NCI-H69 (cell line): ENCODE measurements at regions not wholly inside any gene's neighbourhood (a gene's known extent, or its start where the extent isn't known, plus 50 kb on each side); places are given as distances from the start of the nearest gene placed in this dataset.
"Not testable (repeated sequence)": the region's sequence is repeated elsewhere in the genome, so short reads cannot be mapped to it uniquely, and the experiment has no call there.

Source experiments
- DNase-seq: peaks from one replicate; lab custom pipeline; 2025; lab: John Stamatoyannopoulos, UW

DNA sequence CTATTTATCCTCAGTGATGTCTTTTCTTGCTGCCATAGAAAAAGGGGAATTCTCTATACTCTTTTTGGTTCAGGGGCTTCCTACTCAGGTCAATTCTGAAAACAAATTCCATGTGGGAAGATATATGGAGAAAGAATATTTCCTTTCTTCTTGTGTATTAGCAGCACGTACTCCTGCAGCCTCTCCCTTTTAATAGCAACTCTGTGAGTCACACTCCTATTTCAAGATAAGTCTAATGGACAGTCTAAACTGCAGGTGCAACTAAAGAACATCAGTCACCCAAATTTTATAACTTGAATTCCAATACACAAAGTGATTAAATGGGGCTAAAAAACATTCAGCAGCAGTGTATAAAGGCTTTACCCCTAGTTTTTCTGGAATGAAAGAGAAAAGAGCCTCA is 942.2 kb downstream of the CNTNAP5 start:
- no peak for DNase-seq

DNA sequence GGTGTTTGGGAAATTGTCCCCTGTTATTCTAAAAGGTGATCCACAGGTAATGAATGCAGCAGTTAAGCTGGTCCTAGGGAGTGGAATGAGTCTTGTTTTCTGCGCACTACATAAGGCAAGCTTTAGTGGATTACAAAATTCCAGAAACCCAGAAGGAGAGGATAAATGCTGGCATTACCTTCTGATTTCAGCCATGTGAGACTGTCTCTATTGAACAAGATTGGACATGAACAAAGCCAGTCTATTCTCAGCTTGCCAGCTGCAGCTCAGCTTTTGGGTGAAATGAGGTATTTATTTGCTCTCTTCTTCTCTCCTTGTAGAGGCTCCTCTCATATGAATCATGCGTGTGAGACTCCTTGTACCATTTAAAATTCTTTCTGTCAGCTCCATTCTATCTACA is 944.9 kb downstream of the CNTNAP5 start:
- no peak for DNase-seq

- DNase-seq = no peak
Observed at GRCh38 chr2:124973396-124973795, 948.3 kb downstream of the CNTNAP5 start.

DNA sequence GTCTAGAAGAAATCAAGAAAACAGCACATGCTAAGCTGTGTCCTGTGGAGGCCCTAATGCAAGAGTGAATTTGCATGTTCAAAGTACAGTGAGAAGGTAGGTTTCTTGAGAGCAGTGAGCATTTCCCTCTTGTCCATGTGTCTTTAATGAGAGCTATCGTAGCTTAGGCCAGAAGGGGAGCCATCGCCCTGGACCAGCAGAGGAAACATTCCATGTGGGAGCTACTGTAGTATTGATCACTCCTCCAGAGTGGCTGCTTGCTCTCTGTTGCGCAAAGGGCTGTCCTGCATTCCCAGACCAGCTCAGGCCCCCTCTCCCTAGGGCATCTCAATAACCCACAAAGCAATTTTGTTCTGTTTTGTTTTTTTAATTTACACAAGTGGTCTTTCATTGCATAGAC is 950.1 kb downstream of the CNTNAP5 start:
- no peak for DNase-seq

GRCh38 chr2:124975648-124976047 is 950.6 kb downstream of the CNTNAP5 start:
- no peak for DNase-seq

GRCh38 chr2:124978597-124978996 is 953.5 kb downstream of the CNTNAP5 start:
- no peak for DNase-seq

GRCh38 chr2:124983595-124983994 is 958.5 kb downstream of the CNTNAP5 start:
- DNase-seq = no peak

- no peak for DNase-seq
Observed at GRCh38 chr2:124985270-124985669, 960.2 kb downstream of the CNTNAP5 start.

GRCh38 chr2:124986136-124986535 is 961.0 kb downstream of the CNTNAP5 start:
- no peak for DNase-seq

DNA sequence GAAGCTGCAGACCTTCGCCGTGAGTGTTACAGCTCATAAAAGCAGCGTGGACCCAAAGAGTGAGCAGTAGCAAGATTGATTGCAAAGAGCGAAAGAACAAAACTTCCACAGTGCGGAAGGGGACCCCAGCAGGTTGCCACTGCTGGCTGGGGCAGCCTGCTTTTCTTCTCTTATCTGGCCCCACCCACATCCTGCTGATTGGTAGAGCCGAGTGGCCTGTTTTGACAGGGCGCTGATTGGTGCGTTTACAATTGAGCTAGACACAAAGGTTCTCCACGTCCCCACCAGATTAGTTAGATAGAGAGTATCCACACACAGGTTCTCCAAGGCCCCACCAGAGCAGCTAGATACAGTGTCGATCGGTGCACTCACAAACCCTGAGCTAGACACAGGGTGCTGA is 961.8 kb downstream of the CNTNAP5 start:
- DNase-seq = not testable (repeated sequence)

GRCh38 chr2:124987436-124987835 is 962.3 kb downstream of the CNTNAP5 start:
- not testable (repeated sequence) for DNase-seq

GRCh38 chr2:124988111-124988510 is 963.0 kb downstream of the CNTNAP5 start:
- no peak for DNase-seq

- DNase-seq = no peak
Observed at GRCh38 chr2:124988794-124989193, 963.7 kb downstream of the CNTNAP5 start.

DNA sequence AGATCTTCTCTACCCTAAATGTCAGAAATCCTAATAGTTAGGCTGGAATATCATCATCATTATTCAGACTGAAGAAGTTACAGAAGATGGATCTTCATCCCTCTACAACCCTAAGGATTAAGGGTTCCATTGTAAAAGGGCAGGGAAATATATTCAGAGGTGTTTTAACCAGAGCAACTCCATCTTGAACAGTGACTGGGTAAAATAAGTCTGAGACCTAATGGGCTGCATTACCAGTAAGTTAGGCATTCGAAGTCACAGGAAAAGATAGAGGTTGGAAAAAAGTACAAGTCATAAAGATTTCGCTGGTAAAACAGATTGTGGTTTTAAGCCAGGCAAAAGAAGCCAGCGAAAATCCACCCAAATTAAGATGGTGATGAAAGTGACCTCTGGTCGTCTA is 968.7 kb downstream of the CNTNAP5 start:
- no peak for DNase-seq

DNA sequence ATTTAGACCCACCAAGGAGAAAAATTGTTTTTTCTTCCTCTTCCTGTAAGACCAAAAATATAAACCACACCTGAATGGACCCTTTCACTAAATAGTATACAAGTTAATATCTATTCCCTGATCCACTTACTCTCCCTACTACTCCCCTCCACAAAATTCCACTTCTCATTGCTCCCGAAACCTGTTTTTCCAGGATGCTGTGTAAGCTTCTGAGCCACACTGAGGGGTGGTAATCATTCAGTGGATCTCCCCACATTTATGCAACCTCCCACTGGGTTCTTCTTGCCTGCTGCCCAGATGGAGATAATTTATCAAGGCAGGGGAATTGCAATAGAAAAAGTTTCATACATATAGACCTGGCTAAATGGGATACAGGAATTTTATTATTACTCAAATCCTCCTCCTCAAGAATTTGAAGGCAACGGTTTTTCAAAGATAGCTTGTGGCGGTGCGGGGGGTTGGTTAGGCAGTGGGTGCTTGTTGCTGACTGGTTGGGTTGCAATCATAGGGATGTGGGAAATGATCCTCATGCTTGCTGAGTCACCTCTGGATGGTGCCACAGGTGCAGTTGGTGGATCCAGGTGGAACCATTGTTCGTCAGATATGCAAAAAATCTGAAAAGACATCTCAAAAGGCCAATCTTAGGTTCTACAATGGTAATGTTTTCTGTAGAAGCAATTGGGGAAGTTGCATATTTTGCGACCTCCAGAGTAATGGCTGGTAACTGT is 970.3 kb downstream of the CNTNAP5 start:
- no peak for DNase-seq

DNA sequence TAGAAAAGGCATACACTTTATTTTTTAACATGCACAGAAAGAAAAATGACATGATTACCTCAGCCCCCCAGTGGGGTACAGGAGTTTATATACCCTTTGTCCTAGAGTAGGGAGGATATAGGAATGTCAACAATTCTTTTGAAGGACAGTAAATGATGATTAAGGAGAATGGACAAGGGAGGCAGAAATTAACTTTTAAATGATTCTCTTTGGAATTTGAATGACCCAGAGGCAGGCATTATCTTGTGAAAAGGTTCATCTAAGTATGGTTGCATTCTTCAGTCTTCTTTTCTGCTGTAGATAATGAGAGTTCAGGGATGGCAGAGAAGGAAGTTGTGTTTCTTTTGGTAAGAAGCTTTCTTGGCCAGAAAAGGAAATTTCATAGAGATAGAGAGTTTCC is 971.3 kb downstream of the CNTNAP5 start:
- no peak for DNase-seq

DNA sequence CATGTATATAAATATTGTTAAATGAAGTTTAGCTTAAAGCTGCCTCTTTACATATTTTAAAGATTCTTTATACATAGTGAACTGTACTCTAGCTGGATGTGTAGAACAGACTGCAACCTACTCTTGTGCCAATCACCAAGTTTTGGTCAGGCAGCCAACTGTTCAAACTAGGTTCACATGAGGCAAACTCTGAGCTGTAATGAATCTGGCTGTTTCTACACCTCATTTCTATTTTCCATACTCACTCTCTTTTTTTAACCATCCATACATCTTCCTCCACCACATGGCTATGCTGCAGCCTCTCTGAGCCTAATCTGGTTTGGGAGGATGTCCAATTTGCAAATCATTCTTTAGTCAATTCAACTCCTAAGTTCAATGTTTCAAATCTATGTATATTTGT is 974.8 kb downstream of the CNTNAP5 start:
- no peak for DNase-seq

DNA sequence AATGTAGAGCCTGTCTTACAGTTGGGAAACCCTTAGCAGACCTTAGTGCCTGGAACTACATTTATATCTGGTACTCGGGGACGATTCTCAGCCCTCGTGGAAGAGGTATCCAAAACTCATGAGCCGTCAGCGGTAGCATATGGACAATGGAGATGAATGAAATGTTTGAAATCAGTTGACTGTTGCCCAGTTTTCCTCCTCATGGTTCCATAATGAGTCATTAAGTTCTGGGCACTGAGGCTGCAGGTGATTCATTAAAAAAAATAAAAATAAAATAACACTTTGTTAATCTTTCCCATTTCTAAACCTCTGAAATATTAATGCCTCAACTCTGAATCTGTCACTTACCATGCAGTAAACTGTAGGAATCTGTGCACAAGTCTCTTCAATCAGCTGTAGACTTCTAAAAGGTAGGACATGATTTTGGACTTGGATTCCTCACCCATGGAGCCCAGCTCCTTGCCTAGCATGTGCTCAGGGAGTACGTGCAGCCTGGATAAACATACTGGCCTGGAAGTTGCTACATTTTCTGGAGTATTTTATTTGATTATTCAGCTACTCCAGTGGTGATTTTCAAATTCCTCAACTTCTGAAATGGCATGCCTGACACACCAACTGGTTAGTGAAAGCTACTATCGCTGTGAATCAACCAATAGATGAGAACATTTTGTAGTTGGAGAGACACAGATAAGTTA is 979.2 kb downstream of the CNTNAP5 start:
- DNase-seq = no peak

GRCh38 chr2:125006676-125007075 is 981.6 kb downstream of the CNTNAP5 start:
- DNase-seq = no peak

DNA sequence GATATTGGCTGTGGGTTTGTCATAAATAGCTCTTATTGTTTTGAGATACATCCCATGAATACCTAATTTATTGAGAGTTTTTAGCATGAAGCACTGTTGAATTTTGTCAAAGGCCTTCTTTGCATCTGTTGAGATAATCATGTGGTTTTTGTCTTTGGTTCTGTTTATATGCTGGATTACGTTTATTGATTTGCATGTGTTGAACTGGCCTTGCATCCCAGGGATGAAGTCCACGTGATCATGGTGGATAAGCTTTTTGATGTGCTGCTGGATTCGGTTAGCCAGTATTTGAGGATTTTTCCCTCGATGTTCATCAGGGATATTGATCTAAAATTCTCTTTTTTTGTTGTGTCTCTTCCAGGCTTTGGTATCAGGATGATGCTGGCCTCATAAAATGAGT is 1003.6 kb downstream of the CNTNAP5 start:
- not testable (repeated sequence) for DNase-seq

DNA sequence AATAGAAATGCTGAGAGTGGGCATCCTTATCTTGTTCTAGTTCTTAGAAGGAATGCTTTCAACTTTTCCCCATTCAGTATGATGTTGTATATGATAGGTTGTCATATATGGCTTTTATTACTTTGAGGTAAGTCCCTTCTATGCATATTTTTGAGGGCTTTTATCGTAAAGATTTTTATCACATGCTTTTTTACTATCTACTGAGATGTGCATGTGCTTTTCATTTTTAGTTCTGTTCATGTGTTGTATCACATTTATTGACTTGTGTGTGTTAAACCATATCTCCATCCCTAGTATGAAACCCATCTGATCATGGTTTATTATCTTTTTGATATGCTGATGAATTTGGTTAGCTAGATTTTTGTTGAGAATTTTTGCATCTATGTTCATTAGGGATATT is 1008.8 kb downstream of the CNTNAP5 start:
- DNase-seq = no peak

GRCh38 chr2:125037135-125037653 is 1012.1 kb downstream of the CNTNAP5 start:
- DNase-seq = no peak

GRCh38 chr2:125041846-125042245 is 1016.8 kb downstream of the CNTNAP5 start:
- no peak for DNase-seq

DNA sequence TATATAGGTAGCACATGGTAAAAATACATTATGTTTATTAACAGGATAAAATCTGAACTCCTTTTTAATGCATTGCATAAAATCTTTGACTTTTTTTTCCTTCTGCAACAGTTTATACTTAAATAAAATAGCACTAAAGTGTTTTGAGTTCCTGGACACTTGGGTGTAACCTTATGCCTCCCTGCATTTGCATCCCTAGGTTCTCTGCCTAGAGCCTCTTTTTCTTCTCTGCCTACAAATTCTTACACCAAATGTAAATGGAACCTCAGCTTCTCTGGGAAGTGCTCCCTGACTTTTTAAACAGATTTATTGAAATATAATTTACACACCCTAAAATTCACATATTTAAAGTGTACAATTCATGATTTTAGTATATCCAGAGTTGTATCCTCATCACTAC is 1017.6 kb downstream of the CNTNAP5 start:
- no peak for DNase-seq
